GM18507 (cell line): ENCODE measurements at regions not wholly inside any gene's neighbourhood (a gene's known extent, or its start where the extent isn't known, plus 50 kb on each side); places are given as distances from the start of the nearest gene placed in this dataset.
"Not testable (repeated sequence)": the region's sequence is repeated elsewhere in the genome, so short reads cannot be mapped to it uniquely, and the experiment has no call there.

Source experiments
- DNase-seq: peaks from one replicate; pipeline ENCODE4 v3.0.0; 2011; ENCODE audit warnings: low read depth; ENCODE audit not compliant: insufficient read length; ENCODE audit errors: extremely low spot score
- FAIRE-seq: peaks from 2 replicates; lab custom pipeline; 2011; peaks lifted over from hg19 to GRCh38; lab: Jason Lieb, UNC

DNA sequence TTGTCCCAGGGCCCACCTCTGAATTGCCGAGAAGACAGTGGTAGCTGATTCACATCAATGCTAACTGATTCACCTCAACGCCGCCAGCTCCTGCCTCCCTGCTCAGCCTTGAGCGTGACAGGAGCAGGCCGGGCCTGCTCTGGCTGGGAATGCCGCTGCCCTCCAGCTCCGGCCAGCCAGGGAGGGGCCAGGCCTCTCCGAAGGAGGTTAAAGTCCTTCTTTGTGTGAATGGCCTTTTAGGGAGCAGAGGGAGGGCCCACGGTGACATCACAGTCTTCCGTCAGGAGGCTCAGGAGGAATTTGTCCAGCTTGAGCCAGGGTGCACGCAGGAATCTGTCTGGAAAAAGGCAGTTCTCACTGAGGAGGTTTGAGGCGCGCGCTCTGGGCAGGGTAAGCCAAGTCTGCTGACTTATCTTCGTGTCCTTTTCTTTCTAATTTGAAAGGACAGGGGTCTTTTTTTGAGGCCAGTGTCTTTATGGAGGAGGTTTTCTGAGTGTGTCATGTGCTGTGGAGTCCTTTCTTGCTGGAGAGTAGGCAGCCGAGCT, 82.7 kb downstream of the C9orf152 start:
- DNase-seq (no peak), FAIRE-seq (no peak)

DNA sequence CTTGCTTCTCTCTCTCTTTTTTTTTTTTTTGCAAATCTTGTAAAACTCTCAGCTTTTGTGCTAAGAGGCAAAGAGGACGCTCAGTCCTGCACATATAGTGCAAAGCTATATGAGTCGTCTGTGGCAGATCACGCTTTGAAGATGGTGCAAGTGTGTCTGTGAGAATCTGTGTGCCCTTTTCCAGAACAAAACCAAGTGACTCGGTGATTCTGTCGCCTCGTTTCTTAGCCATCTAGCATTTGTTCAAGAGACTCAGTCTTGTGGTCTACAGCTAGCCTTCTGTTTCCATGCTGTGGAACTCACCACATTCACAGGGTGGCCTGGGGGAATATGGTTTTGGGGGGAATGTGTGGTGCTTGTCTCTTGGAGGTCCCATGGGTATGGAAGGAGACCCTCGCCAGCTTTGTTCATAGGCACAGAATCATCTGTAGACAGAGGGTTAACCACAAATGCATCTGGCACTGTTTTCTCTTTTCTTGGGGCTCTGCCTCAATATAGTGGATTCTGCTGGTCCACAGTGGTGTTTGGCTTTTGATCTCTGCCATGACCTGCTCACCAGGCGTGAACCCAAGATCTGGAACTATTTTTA, 82.1 kb downstream of the C9orf152 start:
- DNase-seq (no peak), FAIRE-seq (no peak)

DNA sequence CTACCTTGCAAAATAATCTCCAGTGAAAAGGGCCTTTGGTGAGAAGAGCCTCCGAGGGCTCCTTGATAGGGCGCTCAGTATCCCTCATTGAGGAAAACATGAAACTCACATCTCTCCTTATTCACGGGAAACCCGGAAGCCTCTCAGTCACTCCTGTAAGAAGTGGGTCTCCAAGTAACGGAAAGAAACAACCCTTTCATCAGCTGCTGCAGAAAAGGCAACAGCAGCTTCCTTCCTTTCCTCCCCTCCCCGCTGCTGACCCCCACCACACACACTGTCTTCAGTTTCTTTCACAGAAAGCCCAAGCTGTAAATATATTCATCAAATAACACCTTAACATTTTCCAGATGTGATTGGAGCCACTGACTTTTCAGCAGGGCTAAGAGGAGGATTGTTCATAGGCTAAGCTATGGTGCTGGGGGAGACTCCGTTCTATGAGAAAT, 81.4 kb downstream of the C9orf152 start:
- FAIRE-seq (no peak), DNase-seq (no peak)

DNA sequence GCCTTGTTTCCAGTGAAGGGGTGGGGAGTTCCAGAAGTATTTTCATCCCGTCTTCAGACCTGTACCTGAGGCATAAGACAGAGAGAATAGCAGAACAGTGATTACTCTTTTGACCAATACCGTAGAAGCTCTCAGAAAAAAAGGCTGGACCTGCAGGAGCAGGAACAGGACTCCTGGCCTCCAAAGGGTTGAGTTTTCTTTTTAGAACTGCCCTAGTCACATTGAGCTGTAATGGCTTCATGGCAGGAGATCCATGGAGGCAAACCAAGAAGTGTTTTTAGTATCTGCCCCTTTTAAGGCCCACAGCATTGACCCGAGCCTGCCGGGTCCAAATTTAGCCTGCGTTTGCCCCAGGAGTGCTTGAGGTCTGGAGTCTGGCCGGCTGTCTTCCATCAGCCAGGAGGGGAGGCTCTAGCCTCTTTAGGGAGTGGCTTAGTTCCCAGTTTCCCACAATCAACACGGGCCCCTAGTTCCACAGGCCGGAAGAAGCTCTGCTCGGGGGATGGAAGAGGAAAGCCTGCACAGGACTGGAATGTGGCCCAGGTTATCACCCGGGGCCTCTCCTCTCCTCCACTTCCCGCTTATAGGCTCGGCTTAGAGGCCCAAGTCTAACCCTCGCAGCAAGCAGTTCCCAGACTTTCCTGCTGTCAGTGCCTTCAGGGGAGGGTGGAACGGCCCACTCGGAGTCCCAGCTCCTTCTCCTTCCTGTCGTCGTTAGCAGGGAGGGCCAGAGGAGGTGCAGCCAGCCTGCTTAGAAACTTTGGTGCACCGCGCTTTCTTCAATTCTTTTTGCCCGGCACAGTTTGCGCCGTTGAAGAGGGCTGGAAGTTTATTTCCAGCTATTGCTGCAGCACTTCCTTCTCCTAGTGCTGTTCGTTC, 80.7 kb downstream of the C9orf152 start:
- FAIRE-seq (no peak), DNase-seq (no peak)

DNA sequence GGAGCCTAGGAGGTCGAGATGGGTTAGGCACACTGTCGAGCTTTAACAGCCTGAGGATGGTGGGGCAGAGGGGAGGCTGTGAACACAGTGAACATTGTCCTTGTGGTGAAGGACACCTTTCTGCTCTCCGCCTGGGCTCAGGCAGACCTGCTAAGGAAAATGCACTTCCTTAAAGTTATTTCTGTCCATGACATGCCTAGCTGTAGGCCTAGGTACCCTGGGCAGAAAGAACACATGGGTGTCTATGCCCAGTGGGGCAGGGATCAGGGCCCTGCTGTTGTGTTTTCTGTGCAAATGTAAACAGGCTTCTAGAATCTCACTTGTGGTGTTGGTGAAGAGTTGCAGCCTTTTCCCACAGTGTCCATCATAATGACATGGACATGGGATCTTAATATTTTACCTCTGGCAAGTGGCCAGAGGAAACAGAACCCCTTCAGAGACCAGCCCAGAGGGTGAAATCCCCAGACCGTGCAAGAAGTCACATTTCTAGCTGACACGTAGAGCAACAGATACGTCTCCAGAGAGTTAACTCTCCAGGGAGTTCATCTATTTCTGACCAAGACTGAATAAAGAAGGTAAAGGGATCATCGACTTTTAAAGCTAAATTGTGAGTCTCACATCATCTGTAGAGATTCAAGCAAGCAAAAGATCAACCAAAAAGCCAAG, 79.2 kb downstream of the C9orf152 start:
- FAIRE-seq (peak; percentile 84), DNase-seq (no peak)

DNA sequence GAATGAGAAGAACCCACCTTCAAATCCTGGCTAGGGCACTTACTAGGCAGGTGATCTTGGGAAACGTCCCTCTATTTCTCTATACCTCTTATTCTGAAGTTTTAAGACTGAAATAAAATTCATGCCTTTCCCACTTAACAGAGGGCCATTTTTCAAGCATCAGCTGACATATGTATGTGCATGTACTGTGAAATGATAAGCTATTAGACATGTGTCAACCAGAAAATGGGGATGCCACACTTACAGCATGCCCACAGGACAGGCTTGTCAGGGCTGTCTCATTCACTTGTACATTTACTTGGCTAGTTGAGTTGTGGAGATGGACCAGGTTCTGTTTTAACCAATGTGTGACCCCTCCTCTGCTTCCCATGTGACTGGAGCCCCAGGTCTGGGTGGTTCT, 78.5 kb downstream of the C9orf152 start:
- FAIRE-seq, result peak; percentile 48
- DNase-seq, result no peak

DNA sequence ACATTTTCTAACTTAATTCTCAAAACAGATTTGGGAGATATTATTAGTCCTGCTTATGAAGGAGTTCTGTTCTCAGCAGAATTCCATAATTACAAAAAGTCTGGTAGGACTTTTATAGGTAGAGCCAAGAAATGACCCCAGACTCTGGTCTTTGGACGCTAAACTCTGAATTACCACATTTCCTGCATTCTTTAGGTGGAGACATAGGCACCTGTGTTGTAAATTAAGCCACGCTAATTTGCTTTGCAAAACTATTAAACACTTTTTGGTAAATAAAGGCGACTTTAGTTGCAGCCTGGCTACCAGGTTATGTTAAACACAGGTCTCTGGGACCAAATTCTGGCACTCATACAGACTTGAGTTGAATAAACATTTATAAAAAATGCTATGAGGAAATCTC, 77.7 kb downstream of the C9orf152 start:
- DNase-seq (no peak), FAIRE-seq (no peak)

DNA sequence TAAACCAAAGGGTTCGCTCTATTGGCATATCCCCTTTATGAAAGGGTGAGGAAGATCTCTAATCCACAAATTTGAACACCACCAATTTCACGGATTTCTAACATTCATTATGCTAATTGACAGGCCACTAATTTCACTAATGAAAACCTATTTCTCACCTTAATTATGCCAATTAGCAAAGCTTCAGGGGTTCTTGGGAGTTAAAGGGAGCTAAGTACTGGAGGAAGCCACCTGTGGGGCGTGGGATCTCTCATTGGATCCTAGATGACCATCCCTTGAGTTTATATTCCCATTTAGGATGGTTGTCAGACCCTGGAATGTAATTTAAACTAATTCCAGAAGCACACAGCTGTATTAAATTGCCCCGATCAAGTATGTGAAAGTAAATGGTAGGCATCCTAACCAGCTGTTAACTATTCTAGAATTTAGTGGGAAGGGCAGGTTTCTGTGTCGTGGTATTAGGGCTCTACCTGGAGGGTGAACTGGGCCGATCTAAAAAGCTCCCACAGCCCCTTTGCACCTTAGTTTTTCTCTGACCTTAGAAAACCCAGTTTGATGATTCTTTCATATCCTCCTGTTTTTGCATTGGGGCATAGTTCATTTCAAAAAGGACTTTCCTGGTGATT, 77.1 kb downstream of the C9orf152 start:
- no peak for FAIRE-seq

DNA sequence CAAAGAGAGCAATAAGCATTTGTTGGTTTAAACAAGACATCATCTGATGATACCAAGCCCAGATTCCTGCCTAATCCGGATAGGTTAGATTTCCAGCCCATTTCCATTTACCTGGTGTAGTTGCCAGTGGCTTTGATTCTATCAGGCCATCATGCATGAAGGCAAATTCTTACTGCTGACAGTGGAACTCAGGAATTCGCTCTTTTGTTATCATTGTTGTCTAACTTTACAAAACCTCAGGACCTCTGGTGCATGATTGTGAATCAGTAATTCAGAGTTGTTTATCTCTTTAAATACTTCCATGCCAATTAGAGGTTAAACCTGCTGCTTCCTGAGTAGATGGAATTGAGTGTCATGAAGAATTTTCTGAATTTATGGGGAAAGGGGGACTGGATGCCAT, 76.5 kb downstream of the C9orf152 start:
- DNase-seq (no peak), FAIRE-seq (no peak)

More for the DNA sequence above, 77.1 kb downstream of the C9orf152 start:
- DNase-seq, result no peak

DNA sequence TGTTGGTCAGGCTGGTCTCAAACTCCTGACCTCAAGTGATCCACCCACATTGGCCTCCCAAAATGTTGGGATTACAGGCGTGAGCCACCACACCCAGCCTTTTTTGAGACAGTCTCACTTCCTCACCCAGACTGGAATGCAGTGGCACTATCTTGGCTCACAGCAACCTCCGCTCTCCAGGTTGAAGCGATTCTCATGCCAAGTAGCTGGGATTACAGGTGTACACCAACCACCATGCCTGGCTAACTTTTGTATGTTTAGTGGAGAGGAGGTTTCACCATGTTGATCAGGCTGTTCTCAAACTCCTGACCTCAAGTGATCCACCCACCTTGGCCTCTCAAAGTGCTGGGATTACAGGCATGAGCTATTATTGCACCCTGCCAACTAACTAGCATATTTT, 75.4 kb downstream of the C9orf152 start:
- not testable (repeated sequence) for DNase-seq, FAIRE-seq

DNA sequence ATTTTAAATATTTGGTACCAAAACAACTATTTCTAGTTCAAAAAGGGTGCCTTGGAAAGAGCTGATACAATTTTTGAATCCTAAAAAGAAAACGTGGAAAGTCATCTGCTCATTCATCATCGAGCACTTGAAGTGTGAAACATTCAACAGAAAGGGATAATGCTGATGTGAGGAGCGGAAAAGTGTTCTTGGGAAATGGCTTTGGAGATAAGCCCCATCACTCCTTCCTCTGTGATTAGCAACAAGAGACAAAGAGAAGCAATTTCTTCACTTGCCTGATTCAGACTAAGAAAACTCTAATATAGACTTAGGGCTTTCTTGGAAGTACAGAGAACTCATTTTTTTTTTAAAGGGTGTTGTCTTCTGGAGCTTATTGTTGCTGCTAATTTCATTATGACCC, 74.9 kb downstream of the C9orf152 start:
- no peak for FAIRE-seq
- no peak for DNase-seq

DNA sequence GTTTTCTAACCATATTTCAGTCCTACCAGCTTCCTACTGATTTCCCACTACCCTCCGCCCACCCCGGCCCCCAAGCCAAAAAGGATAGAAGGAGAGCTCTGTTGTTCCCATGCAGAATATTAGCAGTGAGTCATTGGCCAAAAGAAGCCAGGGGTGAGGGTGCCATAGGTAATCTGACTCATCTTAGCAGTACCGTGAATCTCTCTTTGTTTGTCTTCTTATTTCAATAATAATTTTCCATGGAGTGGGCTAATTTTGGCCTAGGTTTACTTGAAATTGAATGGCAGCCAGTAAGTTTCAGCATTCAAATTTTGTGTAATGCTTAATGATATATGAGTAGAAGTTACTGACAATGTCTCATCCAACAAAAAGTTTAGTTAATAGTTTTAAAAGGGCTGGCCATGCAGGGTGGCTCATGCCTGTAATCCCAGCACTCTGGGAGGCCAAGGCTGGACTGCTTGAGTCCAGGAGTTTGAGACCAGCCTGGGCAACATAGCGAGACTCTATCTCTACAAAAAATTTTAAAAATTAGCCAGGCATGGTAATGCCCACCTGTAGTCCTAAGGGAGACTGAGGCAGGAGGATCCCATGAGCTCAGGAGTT, 74.2 kb downstream of the C9orf152 start:
- FAIRE-seq, result no peak
- no peak for DNase-seq

DNA sequence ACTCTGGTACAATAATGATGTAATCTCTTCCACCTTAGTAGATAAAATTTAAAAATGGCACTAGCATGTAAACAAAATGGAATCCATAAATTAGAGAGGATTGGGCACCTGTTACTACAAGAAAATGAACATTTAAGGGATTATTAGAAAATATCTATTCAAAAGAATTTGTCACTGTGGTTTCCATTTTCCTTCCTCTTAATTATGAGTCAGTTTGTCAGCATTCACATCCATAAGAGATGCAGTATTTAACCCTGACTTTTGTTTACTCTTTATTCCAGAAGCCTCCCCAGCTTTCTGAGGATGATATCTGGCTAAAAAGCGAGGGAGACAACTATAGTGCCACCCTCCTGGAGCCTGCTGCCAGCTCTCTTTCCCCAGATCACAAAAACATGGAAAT, 72.1 kb downstream of the C9orf152 start:
- FAIRE-seq, result no peak

DNA sequence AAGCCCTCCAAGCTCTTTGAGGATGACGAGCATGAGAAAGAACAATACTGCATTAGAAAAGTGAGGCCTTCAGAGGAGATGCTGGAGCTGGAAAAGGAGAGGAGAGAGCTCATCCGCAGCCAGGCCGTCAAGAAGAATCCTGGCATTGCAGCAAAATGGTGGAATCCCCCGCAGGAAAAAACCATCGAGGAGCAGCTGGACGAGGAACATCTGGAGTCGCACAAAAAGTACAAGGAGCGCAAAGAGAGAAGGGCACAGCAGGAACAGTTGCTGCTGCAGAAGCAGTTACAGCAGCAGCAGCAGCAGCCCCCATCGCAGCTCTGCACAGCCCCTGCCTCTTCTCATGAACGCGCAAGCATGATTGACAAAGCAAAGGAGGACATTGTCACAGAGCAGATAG, 71.2 kb downstream of the C9orf152 start:
- no peak for FAIRE-seq
- DNase-seq, result no peak

More for the DNA sequence above, 72.1 kb downstream of the C9orf152 start:
- DNase-seq, result no peak

DNA sequence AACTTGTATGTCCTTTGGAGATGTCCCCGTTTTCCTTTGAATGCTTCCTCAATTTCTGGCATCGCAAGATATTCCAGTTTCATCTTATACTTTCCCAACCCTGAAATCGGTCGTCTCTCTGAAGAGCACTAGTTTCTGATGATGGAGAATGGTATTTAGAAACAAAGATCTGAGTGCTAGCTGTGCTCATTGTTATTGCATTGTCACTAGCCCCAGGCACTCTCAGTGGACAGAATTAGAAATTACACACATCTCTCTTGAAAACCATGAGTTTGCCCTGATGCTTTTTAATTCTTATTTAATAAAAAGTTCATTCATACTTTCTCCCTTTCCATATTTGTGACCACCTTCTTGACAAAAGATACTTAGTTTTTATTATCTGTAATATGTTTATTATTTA, 67.7 kb downstream of the C9orf152 start:
- DNase-seq, result no peak
- no peak for FAIRE-seq

DNA sequence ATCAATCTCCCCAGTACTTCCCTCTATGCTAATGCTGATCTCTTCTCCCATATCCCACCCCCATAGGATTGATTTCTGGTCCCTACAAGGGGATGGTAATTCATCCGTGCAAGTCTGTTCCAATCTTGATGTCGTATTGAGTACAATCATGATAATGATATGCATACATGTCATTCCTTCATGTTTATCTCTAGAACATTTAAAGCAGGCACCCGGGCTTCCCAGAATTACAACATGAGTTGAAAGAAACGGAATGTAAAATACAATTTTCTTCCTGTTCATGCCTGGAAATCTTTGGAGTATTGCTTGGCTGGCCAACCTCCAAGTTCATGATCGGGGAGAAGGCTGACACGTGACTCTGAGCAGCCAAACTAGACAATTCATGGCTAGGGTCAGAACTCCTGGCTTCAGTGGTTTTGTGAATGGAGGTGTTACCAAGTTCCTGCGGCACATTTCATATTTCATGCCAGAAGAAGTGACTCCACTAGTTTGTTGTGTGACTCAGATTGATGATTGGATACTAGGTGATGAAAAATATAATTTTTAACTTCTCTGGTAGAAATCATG, 66.6 kb downstream of the C9orf152 start:
- no peak for FAIRE-seq
- DNase-seq, result no peak

DNA sequence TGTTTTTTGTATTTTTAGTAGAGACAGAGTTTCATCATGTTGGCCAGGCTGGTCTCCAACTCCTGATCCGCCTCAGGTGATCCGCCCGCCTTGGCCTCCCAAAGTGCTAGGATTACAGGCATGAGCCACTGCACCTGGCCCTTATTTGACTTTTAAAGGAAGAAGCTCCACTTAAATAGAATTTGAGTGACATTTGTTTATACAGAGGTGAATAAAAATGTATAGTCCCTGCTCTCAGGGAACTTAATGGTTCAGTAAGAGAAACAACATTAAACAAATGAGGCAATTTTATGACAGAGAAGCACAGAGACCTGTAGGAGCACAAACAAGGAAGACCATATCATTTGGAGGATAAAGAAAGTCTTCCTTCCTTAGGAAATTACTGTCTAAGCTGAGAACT, 65.7 kb downstream of the C9orf152 start:
- DNase-seq (no peak), FAIRE-seq (no peak)

DNA sequence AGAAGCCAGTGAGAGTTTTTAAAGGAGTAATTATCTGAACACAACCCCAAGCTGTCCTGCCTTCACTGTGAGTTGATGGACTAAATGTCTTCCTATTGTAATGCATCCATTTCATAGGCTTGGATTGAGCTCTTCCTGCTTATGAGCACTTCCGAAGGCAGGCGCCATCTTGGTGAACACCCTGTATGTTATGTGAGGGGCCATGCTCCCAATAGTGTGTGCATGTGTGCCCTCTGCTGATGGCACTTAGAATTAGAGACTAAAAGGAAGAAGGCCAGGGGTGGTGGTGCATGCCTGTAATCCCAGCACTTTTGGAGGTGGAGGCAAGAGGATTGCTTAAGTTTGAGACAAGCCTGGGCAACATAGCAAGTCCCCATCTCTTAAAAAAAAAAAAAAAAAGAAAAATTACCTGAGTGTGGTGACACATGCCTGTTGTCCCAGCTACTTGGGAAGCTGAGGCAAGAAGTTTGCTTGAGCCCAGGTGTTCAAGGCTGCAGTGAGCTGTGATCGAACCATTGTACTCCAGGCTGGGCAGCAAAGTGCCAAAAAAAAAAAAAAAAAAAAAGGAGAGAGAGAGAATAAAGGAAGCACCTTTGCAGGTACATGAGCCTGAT, 65.0 kb downstream of the C9orf152 start:
- no peak for DNase-seq
- FAIRE-seq, result no peak

DNA sequence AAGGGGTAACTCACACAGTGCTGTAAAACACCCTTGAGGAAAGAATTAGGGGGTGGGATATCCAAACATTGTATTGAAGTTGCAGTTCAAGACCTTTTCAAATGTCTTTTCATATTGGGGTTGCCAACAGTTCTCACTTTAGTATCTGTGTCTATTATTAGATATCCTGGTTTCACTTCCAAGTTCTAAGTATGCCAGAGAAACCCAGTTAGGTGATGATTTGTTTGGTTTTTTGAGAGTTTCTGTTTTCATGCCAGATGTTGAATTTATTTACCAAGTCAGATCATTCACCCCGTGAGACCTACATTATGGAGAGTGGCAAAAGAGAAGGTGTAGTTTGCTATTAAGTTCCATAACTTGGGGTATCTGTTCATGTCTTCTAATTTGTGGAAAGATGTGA, 64.5 kb downstream of the C9orf152 start:
- peak; percentile 93 for FAIRE-seq
- DNase-seq, result no peak
